ENCODE measurements at regions not wholly inside any gene's neighbourhood (a gene's known extent, or its start where the extent isn't known, plus 50 kb on each side); places are given as distances from the start of the nearest gene placed in this dataset.

GRCh38 chr6:143594647-143595046 lies 83.1 kb upstream of the PHACTR2 start:
- Histone ChIP-seq H3K4me1 (ENCODE audit: insufficient read depth, low read length) (peaks cover 10% of the 10 kb centered on the region; the same call in 1 of the 2 replicates), H3K27me3 (ENCODE audit: insufficient read depth, low read length) (no peaks in the 10 kb centered on the region), H3K9ac (ENCODE audit: low read depth, low read length) (no peak overlapping the region), H3K4me3 (ENCODE audit: low read length) (no peak overlapping the region), H3K9me3 (ENCODE audit: insufficient read depth, low read depth, low read length) (no peaks in the 10 kb centered on the region), H3K36me3 (ENCODE audit: insufficient read depth, low read length) (no peaks in the 10 kb centered on the region), H3K27ac (ENCODE audit: low read depth, low read length) (no peak overlapping the region)
- WGBS = 87% methylated on average over 4 of the region's 4 CpGs

- Histone ChIP-seq H3K9ac (ENCODE audit: low read depth, low read length) (no peak overlapping the region), H3K36me3 (ENCODE audit: insufficient read depth, low read length) (no peaks in the 10 kb centered on the region), H3K9me3 (ENCODE audit: insufficient read depth, low read depth, low read length) (no peaks in the 10 kb centered on the region), H3K4me1 (ENCODE audit: insufficient read depth, low read length) (peaks cover 10% of the 10 kb centered on the region; the same call in 1 of the 2 replicates), H3K27me3 (ENCODE audit: insufficient read depth, low read length) (no peaks in the 10 kb centered on the region), H3K27ac (ENCODE audit: low read depth, low read length) (no peak overlapping the region), H3K4me3 (ENCODE audit: low read length) (no peak overlapping the region)
- WGBS = 88% methylated on average over 6 of the region's 6 CpGs
These were observed 80.8 kb upstream of the FUCA2 start for GRCh38 chr6:143592335-143592734.

DNA sequence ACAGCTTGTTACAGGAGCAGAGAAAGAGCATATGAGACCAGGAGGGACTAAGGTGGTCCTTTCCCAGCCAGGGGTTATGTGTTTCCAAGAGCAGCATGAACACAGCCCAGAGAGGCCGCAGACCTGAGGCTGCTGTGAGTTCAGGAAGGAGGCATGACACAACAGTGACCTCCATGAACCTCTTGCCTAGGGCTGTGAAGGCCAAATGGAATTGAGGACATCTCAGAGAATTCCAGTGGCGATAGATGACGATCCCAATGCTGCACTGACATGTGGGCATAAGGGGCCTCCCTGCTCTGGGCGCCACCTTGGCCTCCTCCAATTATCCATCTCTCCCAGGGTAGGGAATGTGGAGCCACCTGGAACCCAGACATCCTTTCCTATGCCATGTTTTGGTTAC lies 79.9 kb upstream of the FUCA2 start:
- H3K36me3 ChIP-seq (ENCODE audit: insufficient read depth, low read length) = no peaks in the 10 kb centered on the region
- H3K4me3 ChIP-seq (ENCODE audit: low read length) = no peak overlapping the region
- no peak overlapping the region for H3K9ac ChIP-seq (ENCODE audit: low read depth, low read length)
- H3K27ac ChIP-seq (ENCODE audit: low read depth, low read length) = no peak overlapping the region
- H3K9me3 ChIP-seq (ENCODE audit: insufficient read depth, low read depth, low read length) = no peaks in the 10 kb centered on the region
- no peaks in the 10 kb centered on the region for H3K27me3 ChIP-seq (ENCODE audit: insufficient read depth, low read length)
- 95% methylated on average over 4 of the region's 4 CpGs for WGBS
- peaks cover 10% of the 10 kb centered on the region; the same call in 1 of the 2 replicates for H3K4me1 ChIP-seq (ENCODE audit: insufficient read depth, low read length)

- H3K9ac ChIP-seq (ENCODE audit: low read depth, low read length) = no peak overlapping the region
- H3K4me3 ChIP-seq (ENCODE audit: low read length) = no peak overlapping the region
- no peaks in the 10 kb centered on the region for H3K4me1 ChIP-seq (ENCODE audit: insufficient read depth, low read length)
- H3K27me3 ChIP-seq (ENCODE audit: insufficient read depth, low read length) = no peaks in the 10 kb centered on the region
- 95% methylated on average over 4 of the region's 4 CpGs for WGBS
- no peaks in the 10 kb centered on the region for H3K9me3 ChIP-seq (ENCODE audit: insufficient read depth, low read depth, low read length)
- H3K36me3 ChIP-seq (ENCODE audit: insufficient read depth, low read length) = no peaks in the 10 kb centered on the region
- no peak overlapping the region for H3K27ac ChIP-seq (ENCODE audit: low read depth, low read length)
These were observed 77.6 kb upstream of the FUCA2 start for GRCh38 chr6:143589162-143589561.

GRCh38 chr6:143586557-143586956 lies 75.0 kb upstream of the FUCA2 start:
- WGBS = 90% methylated on average over 4 of the region's 6 CpGs
- Histone ChIP-seq H3K4me3 (ENCODE audit: low read length) (no peak overlapping the region), H3K27me3 (ENCODE audit: insufficient read depth, low read length) (no peaks in the 10 kb centered on the region)

DNA sequence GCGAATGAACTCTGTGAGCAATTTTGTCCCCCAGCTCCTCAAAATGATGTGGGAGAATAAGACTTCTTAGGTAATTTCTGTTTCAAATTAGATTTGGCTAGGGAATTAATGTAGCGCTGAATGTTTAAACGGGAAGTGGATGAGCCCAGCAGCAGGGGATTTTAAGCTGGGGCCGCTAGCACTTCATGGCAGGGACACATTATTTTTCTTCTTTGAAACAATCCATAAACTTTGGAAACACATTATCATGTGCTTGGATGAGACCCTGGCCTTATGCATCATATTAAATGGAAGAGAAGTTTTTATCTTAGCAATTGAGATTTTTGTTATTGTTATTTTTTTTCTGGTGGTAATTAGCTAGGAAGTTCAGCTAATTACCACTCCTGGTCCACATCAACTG lies 74.2 kb upstream of the FUCA2 start:
- Histone ChIP-seq H3K27ac (ENCODE audit: low read depth, low read length) (no peak overlapping the region), H3K36me3 (ENCODE audit: insufficient read depth, low read length) (no peaks in the 10 kb centered on the region), H3K27me3 (ENCODE audit: insufficient read depth, low read length) (no peaks in the 10 kb centered on the region), H3K9ac (ENCODE audit: low read depth, low read length) (no peak overlapping the region), H3K9me3 (ENCODE audit: insufficient read depth, low read depth, low read length) (no peaks in the 10 kb centered on the region), H3K4me3 (ENCODE audit: low read length) (no peak overlapping the region), H3K4me1 (ENCODE audit: insufficient read depth, low read length) (no peaks in the 10 kb centered on the region)
- 96% methylated on average over 4 of the region's 4 CpGs for WGBS

More at GRCh38 chr6:143586557-143586956, 75.0 kb upstream of the FUCA2 start:
- H3K9me3 ChIP-seq (ENCODE audit: insufficient read depth, low read depth, low read length) = no peaks in the 10 kb centered on the region
- H3K27ac ChIP-seq (ENCODE audit: low read depth, low read length) = no peak overlapping the region
- H3K4me1 ChIP-seq (ENCODE audit: insufficient read depth, low read length) = no peaks in the 10 kb centered on the region
- no peak overlapping the region for H3K9ac ChIP-seq (ENCODE audit: low read depth, low read length)
- H3K36me3 ChIP-seq (ENCODE audit: insufficient read depth, low read length) = no peaks in the 10 kb centered on the region

- H3K27me3 ChIP-seq (ENCODE audit: insufficient read depth, low read length) = no peaks in the 10 kb centered on the region
- no peaks in the 10 kb centered on the region for H3K9me3 ChIP-seq (ENCODE audit: insufficient read depth, low read depth, low read length)
- no peaks in the 10 kb centered on the region for H3K4me1 ChIP-seq (ENCODE audit: insufficient read depth, low read length)
- H3K4me3 ChIP-seq (ENCODE audit: low read length) = no peak overlapping the region
- no peak overlapping the region for H3K9ac ChIP-seq (ENCODE audit: low read depth, low read length)
- no peaks in the 10 kb centered on the region for H3K36me3 ChIP-seq (ENCODE audit: insufficient read depth, low read length)
- 93% methylated on average over 1 of the region's 1 CpG for WGBS
- H3K27ac ChIP-seq (ENCODE audit: low read depth, low read length) = no peak overlapping the region
These were observed 73.7 kb upstream of the FUCA2 start for GRCh38 chr6:143585241-143585640.

DNA sequence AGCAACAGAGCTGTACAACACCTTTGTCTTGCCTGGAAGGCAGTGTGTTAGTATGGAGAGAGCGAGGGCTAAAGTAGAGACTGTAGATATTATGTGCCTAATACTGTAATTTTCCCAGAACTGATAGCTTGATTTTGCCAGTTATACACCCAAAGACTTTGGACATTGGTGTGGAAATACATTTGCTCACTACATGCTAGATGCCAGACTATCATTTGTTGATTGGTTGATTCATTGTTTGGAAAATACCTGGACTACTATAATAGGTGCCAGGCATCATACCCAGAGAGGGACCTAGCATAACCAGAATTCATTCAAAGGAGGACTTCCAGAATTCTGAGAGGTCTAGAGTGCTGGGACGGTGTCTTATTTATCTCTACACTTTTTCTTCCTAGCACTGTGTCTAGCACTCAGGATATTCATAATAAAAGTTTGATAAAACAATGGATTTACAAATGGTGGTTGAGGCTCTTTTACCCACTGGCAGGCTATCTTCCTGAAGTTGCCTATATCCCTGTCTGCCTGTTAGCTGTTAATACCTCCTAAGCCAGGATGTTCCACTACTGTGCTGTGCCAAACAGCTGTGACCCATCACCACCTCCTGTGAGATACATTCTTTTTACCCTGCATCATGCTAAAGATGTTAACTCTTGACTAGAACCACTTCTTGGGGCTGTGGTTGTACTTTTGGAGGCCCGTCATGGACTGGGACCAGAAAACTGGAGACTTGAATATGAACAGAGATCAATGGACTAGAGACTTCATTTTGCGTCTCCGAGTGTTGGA lies 72.2 kb upstream of the FUCA2 start:
- no peaks in the 10 kb centered on the region for H3K27me3 ChIP-seq (ENCODE audit: insufficient read depth, low read length)
- H3K9ac ChIP-seq (ENCODE audit: low read depth, low read length) = no peak overlapping the region
- no peak overlapping the region for H3K4me3 ChIP-seq (ENCODE audit: low read length)
- H3K9me3 ChIP-seq (ENCODE audit: insufficient read depth, low read depth, low read length) = no peaks in the 10 kb centered on the region
- over 99% methylated on average over 5 of the region's 5 CpGs for WGBS
- no peaks in the 10 kb centered on the region for H3K4me1 ChIP-seq (ENCODE audit: insufficient read depth, low read length)
- no peaks in the 10 kb centered on the region for H3K36me3 ChIP-seq (ENCODE audit: insufficient read depth, low read length)
- H3K27ac ChIP-seq (ENCODE audit: low read depth, low read length) = no peak overlapping the region

DNA sequence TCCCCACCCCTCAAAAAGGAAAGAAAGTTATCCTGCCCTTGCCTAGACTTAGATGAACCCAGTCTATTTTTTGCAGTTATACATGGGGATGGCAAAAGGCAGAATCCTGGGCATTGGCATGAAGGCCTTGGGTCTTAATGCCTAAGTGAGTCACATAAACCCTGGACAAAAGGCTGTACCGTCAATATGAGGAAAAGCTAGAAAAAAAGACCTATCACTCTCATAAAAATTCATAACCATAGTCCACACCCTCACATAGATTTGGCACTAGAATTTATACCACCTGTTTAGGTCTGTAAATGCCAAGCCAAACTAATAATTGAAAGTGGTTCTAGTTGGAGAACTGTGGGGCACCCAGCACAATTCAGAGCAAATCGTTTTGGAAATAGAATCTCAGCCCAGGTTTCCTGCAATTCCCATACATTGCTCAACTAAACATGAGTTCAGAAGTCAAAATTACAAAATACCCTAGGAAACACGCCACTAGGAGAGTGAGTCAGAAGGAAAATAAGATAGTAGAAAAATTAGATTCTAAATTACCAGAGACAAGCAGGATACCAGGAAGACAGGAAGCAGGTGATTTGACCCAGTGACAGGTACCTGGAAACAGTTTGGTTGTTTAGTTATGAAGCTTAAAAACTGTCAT lies 70.4 kb upstream of the FUCA2 start:
- WGBS = 94% methylated on average over 3 of the region's 3 CpGs
- no peak overlapping the region for H3K27ac ChIP-seq (ENCODE audit: low read depth, low read length)

DNA sequence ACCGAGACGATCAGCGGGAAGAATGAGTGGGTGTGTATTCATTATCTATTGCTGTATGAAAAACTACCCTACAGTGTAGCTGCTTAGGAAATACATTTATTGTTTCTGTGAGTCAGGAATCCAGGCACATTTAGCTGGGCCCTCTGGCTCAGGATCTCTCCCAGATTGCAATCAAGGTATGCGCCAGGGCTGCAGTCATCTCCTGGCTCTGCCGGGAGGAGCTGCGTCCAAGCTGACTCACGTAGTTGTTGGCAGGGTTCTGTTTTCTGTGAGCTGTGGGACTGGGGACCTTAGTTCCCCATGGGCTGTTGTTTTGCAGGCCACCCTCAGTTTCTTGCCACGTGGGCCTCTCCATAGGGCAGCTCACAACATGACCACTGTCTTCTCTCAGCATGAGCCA lies 68.2 kb upstream of the FUCA2 start:
- Histone ChIP-seq H3K27me3 (ENCODE audit: insufficient read depth, low read length) (no peaks in the 10 kb centered on the region), H3K4me1 (ENCODE audit: insufficient read depth, low read length) (no peaks in the 10 kb centered on the region), H3K36me3 (ENCODE audit: insufficient read depth, low read length) (no peaks in the 10 kb centered on the region), H3K9me3 (ENCODE audit: insufficient read depth, low read depth, low read length) (no peaks in the 10 kb centered on the region), H3K9ac (ENCODE audit: low read depth, low read length) (no peak overlapping the region), H3K27ac (ENCODE audit: low read depth, low read length) (no peak overlapping the region), H3K4me3 (ENCODE audit: low read length) (no peak overlapping the region)
- 87% methylated on average over 5 of the region's 8 CpGs for WGBS

More for the DNA sequence above, 70.4 kb upstream of the FUCA2 start:
- H3K9ac ChIP-seq (ENCODE audit: low read depth, low read length) = no peak overlapping the region
- no peaks in the 10 kb centered on the region for H3K27me3 ChIP-seq (ENCODE audit: insufficient read depth, low read length)
- no peaks in the 10 kb centered on the region for H3K9me3 ChIP-seq (ENCODE audit: insufficient read depth, low read depth, low read length)
- no peaks in the 10 kb centered on the region for H3K36me3 ChIP-seq (ENCODE audit: insufficient read depth, low read length)
- H3K4me3 ChIP-seq (ENCODE audit: low read length) = no peak overlapping the region
- no peaks in the 10 kb centered on the region for H3K4me1 ChIP-seq (ENCODE audit: insufficient read depth, low read length)

DNA sequence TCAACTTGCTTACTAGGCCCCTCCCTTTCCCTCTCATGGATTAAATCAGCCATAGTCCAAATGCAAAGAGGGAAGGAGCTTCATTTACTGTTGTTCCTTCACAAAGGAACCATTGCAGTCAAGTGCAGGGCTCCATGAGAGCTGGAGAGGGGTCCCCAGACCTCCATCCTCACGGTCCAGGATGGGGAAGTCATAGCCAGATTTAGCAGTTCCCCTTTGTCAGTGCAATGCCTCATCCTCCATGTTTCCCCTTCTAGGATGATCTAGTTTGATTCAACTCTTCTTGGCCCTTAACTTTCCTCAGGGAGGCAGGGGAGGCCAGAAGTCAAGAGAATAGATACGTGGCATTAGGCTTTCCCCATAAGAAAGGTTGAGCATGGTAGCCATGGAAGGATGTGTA lies 66.5 kb upstream of the FUCA2 start:
- H3K9me3 ChIP-seq (ENCODE audit: insufficient read depth, low read depth, low read length) = no peaks in the 10 kb centered on the region
- no peak overlapping the region for H3K9ac ChIP-seq (ENCODE audit: low read depth, low read length)
- no peak overlapping the region for H3K27ac ChIP-seq (ENCODE audit: low read depth, low read length)
- H3K36me3 ChIP-seq (ENCODE audit: insufficient read depth, low read length) = no peaks in the 10 kb centered on the region
- H3K4me1 ChIP-seq (ENCODE audit: insufficient read depth, low read length) = no peaks in the 10 kb centered on the region
- H3K4me3 ChIP-seq (ENCODE audit: low read length) = no peak overlapping the region
- 72% methylated on average over 2 of the region's 2 CpGs for WGBS
- H3K27me3 ChIP-seq (ENCODE audit: insufficient read depth, low read length) = no peaks in the 10 kb centered on the region
